Activated naive CD8-positive, alpha-beta T cell treated with anti-CD3 and anti-CD28 coated beads, Interleukin-2, amount 50 U/mL, for 24 hours (primary cell): ENCODE measurements at regions not wholly inside any gene's neighbourhood (a gene's known extent, or its start where the extent isn't known, plus 50 kb on each side); places are given as distances from the start of the nearest gene placed in this dataset.
"Not testable (repeated sequence)": the region's sequence is repeated elsewhere in the genome, so short reads cannot be mapped to it uniquely, and the experiment has no call there.

Experiments used
- ATAC-seq: fragments of 150-1000 bp; cut with Tn5 transposase; one replicate; pipeline ENCODE4 v1.10.0; 2021
- DNase-seq: peaks from one replicate; pipeline ENCODE4 v3.0.0; 2021
- H3K27ac Mint-ChIP-seq: one replicate; pipeline ENCODE4 v1.8.0; 2021; ENCODE audit warnings: mild to moderate bottlenecking, mixed read lengths
- H3K27me3 Mint-ChIP-seq: one replicate; pipeline ENCODE4 v1.8.0; 2021; ENCODE audit warnings: mixed read lengths
- H3K36me3 Mint-ChIP-seq: one replicate; pipeline ENCODE4 v1.8.0; 2021; ENCODE audit warnings: low read depth, mixed read lengths
- H3K4me1 Mint-ChIP-seq: one replicate; pipeline ENCODE4 v1.8.0; 2021; ENCODE audit warnings: mixed read lengths
- H3K4me3 Mint-ChIP-seq: one replicate; pipeline ENCODE4 v1.8.0; 2021; ENCODE audit warnings: mild to moderate bottlenecking, moderate library complexity, mixed read lengths
- H3K9me3 Mint-ChIP-seq: one replicate; pipeline ENCODE4 v1.8.0; 2021; ENCODE audit warnings: mixed read lengths

GRCh38 chr2:89291717-89292298, 600.3 kb downstream of the RPIA start:
- H3K4me3 Mint-ChIP-seq, H3K36me3 Mint-ChIP-seq, H3K4me1 Mint-ChIP-seq, H3K27me3 Mint-ChIP-seq, H3K9me3 Mint-ChIP-seq, DNase-seq, H3K27ac Mint-ChIP-seq, ATAC-seq: not testable (repeated sequence)

GRCh38 chr2:89293399-89293798, 601.9 kb downstream of the RPIA start:
- H3K36me3 Mint-ChIP-seq, H3K4me1 Mint-ChIP-seq, DNase-seq, H3K27me3 Mint-ChIP-seq, H3K4me3 Mint-ChIP-seq, H3K9me3 Mint-ChIP-seq, ATAC-seq, H3K27ac Mint-ChIP-seq: not testable (repeated sequence)

DNA sequence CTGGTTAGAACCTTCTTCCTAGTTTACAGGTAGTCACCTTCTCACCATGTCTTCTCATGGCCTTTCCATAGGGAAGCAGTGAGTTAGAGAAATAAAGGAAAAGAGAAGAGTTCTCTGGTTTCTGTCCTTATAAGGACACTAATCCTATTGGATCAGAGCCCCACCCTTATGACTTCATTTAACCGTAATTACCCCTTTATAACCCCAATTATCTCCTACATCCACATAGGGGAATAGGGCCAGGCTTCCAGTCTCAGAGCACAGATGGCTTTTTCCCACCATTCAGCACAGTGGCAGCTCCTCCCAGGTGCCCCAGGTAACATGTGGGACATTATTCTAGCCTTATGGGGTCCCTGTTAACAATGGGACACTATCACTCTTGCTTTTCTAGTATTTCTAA, 602.9 kb downstream of the RPIA start:
- not testable (repeated sequence) for H3K4me1 Mint-ChIP-seq, H3K9me3 Mint-ChIP-seq, ATAC-seq

DNA sequence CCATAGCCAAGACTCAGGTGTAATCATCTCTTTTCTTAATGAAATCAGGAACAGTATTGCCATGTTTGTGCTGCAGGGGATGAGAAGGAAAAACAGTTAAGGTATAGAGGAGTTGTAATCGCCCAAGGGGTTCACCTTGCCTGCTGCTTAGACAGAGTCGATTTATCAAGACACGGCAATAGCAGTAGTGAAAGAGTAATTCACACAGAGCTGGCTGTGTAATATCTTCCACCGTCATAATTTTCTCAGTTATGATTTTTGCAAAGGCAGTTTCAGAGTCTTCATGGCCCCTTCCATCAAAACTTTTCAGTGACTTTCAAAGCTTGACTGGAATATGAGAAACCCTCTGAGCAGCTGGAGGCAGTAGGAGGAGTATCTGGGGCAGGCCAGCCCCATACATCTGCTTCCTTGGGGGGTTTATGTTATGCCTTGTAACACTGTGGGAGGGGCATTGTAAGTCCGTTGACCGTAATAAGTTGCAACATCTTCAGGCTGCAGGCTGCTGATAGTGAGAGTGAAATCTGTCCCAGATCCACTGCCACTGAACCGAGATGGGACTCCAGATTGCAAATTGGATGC, 605.4 kb downstream of the RPIA start:
- H3K9me3 Mint-ChIP-seq, H3K4me3 Mint-ChIP-seq, ATAC-seq, H3K27me3 Mint-ChIP-seq, H3K4me1 Mint-ChIP-seq, H3K27ac Mint-ChIP-seq, DNase-seq, H3K36me3 Mint-ChIP-seq: not testable (repeated sequence)

More for the DNA sequence above, 602.9 kb downstream of the RPIA start:
- not testable (repeated sequence) for H3K27me3 Mint-ChIP-seq, H3K27ac Mint-ChIP-seq, H3K4me3 Mint-ChIP-seq, H3K36me3 Mint-ChIP-seq, DNase-seq

- not testable (repeated sequence) for H3K27me3 Mint-ChIP-seq, H3K36me3 Mint-ChIP-seq, H3K9me3 Mint-ChIP-seq, DNase-seq, H3K4me3 Mint-ChIP-seq, H3K4me1 Mint-ChIP-seq, H3K27ac Mint-ChIP-seq
- peak; percentile 72 for ATAC-seq
Measured at GRCh38 chr2:89299196-89299595, 607.7 kb downstream of the RPIA start.

DNA sequence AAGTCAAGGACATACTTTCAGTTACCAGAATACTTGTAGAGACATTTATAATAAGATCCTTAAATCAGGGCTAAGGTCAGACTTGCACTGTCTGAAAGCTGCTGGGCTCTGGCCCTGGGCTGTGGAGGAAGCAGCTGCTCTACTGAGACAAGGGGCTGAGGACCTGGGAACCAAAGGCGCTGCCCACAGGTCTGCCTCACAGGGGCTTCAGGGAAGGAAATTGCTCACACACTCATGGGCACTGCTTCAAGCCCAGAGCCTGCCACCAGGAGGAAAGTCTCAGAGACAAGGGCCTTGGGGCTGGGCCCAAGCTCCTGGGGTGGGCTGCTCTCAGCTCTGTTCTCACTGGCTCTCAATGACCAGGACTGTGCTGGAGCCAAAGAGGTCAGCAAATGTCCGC, 614.1 kb downstream of the RPIA start:
- not testable (repeated sequence) for H3K27me3 Mint-ChIP-seq, H3K4me1 Mint-ChIP-seq, DNase-seq, H3K27ac Mint-ChIP-seq, H3K36me3 Mint-ChIP-seq, H3K4me3 Mint-ChIP-seq, ATAC-seq, H3K9me3 Mint-ChIP-seq

DNA sequence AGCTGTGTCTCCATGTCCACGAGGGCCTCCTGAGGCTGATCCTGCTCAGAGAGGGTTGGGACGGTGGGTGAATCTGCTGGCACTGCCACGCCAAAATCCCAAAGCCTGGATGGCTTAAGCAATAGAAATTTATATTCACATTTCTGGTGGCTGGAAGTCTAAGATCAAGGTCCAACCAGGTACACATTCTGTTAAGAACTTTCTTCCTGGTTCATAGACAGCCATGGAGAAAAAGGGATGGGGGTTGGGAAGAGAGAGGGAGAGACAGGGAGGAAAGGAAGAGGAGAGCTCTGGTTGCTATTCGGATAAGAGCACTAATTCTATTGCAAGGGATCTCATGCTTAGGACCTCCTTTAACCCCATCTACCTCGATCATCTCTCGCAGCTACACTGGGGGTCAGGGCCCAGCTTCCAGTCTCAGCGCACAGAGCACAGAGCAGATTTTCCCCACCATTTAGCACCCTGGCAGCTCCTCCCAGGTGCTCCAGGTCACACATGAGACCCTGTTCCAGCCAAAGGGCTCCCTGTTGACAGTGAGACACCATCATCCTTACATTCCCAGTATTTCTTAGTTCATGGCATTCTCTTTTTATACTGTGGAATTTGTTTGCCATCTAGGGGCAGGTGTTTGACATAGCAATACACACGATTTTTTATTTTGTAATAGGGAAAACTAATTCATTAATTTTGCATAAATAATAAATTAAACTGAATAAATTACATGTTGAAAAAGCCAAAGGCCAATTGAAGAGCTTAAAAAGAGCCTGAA, 615.6 kb downstream of the RPIA start:
- H3K27me3 Mint-ChIP-seq, ATAC-seq, H3K4me3 Mint-ChIP-seq, H3K36me3 Mint-ChIP-seq, H3K4me1 Mint-ChIP-seq, H3K27ac Mint-ChIP-seq, DNase-seq, H3K9me3 Mint-ChIP-seq: not testable (repeated sequence)

DNA sequence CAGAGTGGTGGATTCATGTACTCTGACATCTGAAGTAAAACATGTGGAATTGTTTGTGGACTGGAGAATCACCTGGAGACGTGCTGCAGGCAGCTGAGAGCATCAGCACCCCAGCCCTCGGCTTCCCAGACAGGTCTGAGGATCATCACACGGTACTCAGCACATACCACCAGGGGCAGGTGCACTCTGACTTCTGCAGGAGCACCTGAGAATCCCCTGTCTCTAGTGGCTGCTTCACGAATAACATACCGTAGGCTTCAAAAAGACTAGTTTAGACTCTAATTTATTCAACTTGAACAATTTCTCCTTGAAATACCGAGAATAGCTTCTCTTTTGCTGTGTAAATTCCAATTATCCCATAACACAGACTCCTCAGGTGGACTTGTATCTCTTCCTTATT, 627.5 kb downstream of the RPIA start:
- H3K27me3 Mint-ChIP-seq, H3K4me1 Mint-ChIP-seq, H3K27ac Mint-ChIP-seq, H3K36me3 Mint-ChIP-seq, ATAC-seq, H3K9me3 Mint-ChIP-seq, DNase-seq, H3K4me3 Mint-ChIP-seq: not testable (repeated sequence)

GRCh38 chr2:89325894-89326293, 634.4 kb downstream of the RPIA start:
- H3K9me3 Mint-ChIP-seq, ATAC-seq, H3K4me3 Mint-ChIP-seq: not testable (repeated sequence)

GRCh38 chr2:89326455-89326854, 635.0 kb downstream of the RPIA start:
- H3K27me3 Mint-ChIP-seq, ATAC-seq, DNase-seq, H3K9me3 Mint-ChIP-seq, H3K27ac Mint-ChIP-seq, H3K4me1 Mint-ChIP-seq, H3K36me3 Mint-ChIP-seq, H3K4me3 Mint-ChIP-seq: not testable (repeated sequence)

More at GRCh38 chr2:89325894-89326293, 634.4 kb downstream of the RPIA start:
- H3K36me3 Mint-ChIP-seq, DNase-seq, H3K27ac Mint-ChIP-seq, H3K27me3 Mint-ChIP-seq, H3K4me1 Mint-ChIP-seq: not testable (repeated sequence)

- not testable (repeated sequence) for H3K27ac Mint-ChIP-seq, H3K9me3 Mint-ChIP-seq, H3K4me1 Mint-ChIP-seq, H3K4me3 Mint-ChIP-seq, ATAC-seq, DNase-seq, H3K27me3 Mint-ChIP-seq, H3K36me3 Mint-ChIP-seq
Measured at GRCh38 chr2:89328790-89329189, 637.3 kb downstream of the RPIA start.
